PC-3 (cell line): ENCODE measurements at regions not wholly inside any gene's neighbourhood (a gene's known extent, or its start where the extent isn't known, plus 50 kb on each side); places are given as distances from the start of the nearest gene placed in this dataset.

ENCODE experiments used
- ATAC-seq: fragments of 200-7000 bp; cut with Tn5 transposase; 2 replicates; pipeline ENCODE4 v1.9.1; 2020; ENCODE audit warnings: mild to moderate bottlenecking, moderate library complexity
- BruUV-seq: library from RNA; stranded (reverse); fragments of 400-500 nt; replicated peaks from 2 replicates; lab custom pipeline; 2021; lab: Mats Ljungman, UMichigan
- CTCF ChIA-PET: fragments of 300-600 bp; sonication (Branson Sonifier 250); formaldehyde crosslinking; loops from one replicate; lab custom pipeline; 2022; ENCODE audit warnings: antibody characterized with exemption; lab: Charles Lee
- POLR2A ChIA-PET: fragments of 300-600 bp; sonication (Branson Sonifier 250); formaldehyde crosslinking; loops from one replicate; lab custom pipeline; 2022; ENCODE audit warnings: antibody characterized with exemption; ENCODE audit not compliant: unreplicated experiment; lab: Charles Lee
- DNase-seq: peaks from one replicate; pipeline ENCODE4 v3.0.0-alpha.2; 2015
- H2AFZ ChIP-seq: fragments of 300-600 bp; sonication (generic); 2 replicates; pipeline ENCODE4 v1.6.0; 2016; ENCODE audit warnings: antibody characterized with exemption, low read length
- H3F3A ChIP-seq: fragments of 300-600 bp; sonication (generic); one replicate; pipeline ENCODE4 v1.6.0; 2017; ENCODE audit warnings: antibody characterized with exemption, low read length, control low read depth, mild to moderate bottlenecking; ENCODE audit not compliant: unreplicated experiment
- H3K27ac ChIP-seq: fragments of 300-600 bp; sonication (generic); 2 replicates; pipeline ENCODE4 v1.5.1; 2016; ENCODE audit warnings: mild to moderate bottlenecking, low read length
- H3K27me3 ChIP-seq: fragments of 300-600 bp; sonication (generic); 2 replicates; pipeline ENCODE4 v1.6.1; 2016; ENCODE audit warnings: low read length, mixed read lengths
- H3K36me3 ChIP-seq: fragments of 300-600 bp; sonication (generic); 2 replicates; pipeline ENCODE4 v1.6.1; 2016; ENCODE audit warnings: low read depth, mixed run types, low read length, mixed read lengths
- H3K4me1 ChIP-seq: fragments of 300-600 bp; sonication (generic); 2 replicates; pipeline ENCODE4 v1.5.1; 2016; ENCODE audit warnings: low read length; ENCODE audit not compliant: insufficient read depth
- H3K4me2 ChIP-seq: fragments of 300-600 bp; sonication (generic); 2 replicates; pipeline ENCODE4 v1.6.0; 2016; ENCODE audit warnings: low read length
- H3K4me3 ChIP-seq: fragments of 300-600 bp; sonication (generic); 2 replicates; pipeline ENCODE4 v1.5.1; 2016; ENCODE audit warnings: mild to moderate bottlenecking, low read length, mixed read lengths
- H3K79me2 ChIP-seq: fragments of 300-600 bp; sonication (generic); 2 replicates; pipeline ENCODE4 v1.6.1; 2017; ENCODE audit warnings: low read length, mixed read lengths
- H3K9ac ChIP-seq: fragments of 300-600 bp; sonication (generic); 2 replicates; pipeline ENCODE4 v1.6.0; 2016; ENCODE audit warnings: mild to moderate bottlenecking, low read length
- H3K9me2 ChIP-seq: fragments of 300-600 bp; sonication (generic); replicated peaks from 2 replicates; pipeline ENCODE4 v1.6.1; 2016; ENCODE audit warnings: mixed run types, low read length, mixed read lengths
- H3K9me3 ChIP-seq: fragments of 300-600 bp; sonication (generic); 2 replicates; pipeline ENCODE4 v1.6.1; 2016; ENCODE audit warnings: low read length, mixed read lengths
- H4K20me1 ChIP-seq: fragments of 300-600 bp; sonication (generic); 2 replicates; pipeline ENCODE4 v1.6.1; 2016; ENCODE audit warnings: low read length, mixed read lengths
- CTCF ChIP-seq: fragments of 300-600 bp; sonication (generic); conservative IDR thresholded peaks from 2 replicates; pipeline ENCODE4 v1.5.1; 2017; ENCODE audit warnings: antibody characterized with exemption, low read depth, mild to moderate bottlenecking, low read length
- EZH2 ChIP-seq: fragments of 300-600 bp; sonication (generic); IDR thresholded peaks from one replicate; pipeline ENCODE4 v1.6.1; 2017; ENCODE audit warnings: antibody characterized with exemption, mild to moderate bottlenecking, low read length; ENCODE audit not compliant: unreplicated experiment
- EZH2phosphoT487 ChIP-seq: fragments of 300-600 bp; sonication (generic); IDR thresholded peaks from 2 replicates; pipeline ENCODE4 v1.6.1; 2018; ENCODE audit warnings: mild to moderate bottlenecking, antibody characterized with exemption, low read length, borderline replicate concordance
- intact Hi-C: fragments of 100-400 bp; cut with micrococcal nuclease; formaldehyde crosslinking; loops from 2 replicates; pipeline ENCODE4 v1.9.0; 2023

- ChIA-PET POLR2A (no interaction called here), CTCF (interaction anchor here (0.5 kb wide), 1 partner anchor 28 kb away, joined by 3 read pairs; no protein-coding TSS in a partner anchor)
Observed at GRCh38 chr5:164332349-164333196, 827.2 kb downstream of the MAT2B start.

GRCh38 chr5:164335837-164336236, 830.4 kb downstream of the MAT2B start:
- H3K27ac ChIP-seq, result no peak overlapping the region
- BruUV-seq, result no TSS peak
- intact Hi-C loops, result no loop called here

More at GRCh38 chr5:164332349-164333196, 827.2 kb downstream of the MAT2B start:
- Histone ChIP-seq H3K36me3 (no peaks in the 10 kb centered on the region), H3K9me3 (0 out of 2 replicates have a peak, but pooled peaks cover 6% of the 10 kb centered on the region), H3K27ac (no peak overlapping the region), H3K4me1 (no peaks in the 10 kb centered on the region), H2AFZ (no peak overlapping the region), H4K20me1 (no peaks in the 10 kb centered on the region), H3F3A (no peaks in the 10 kb centered on the region), H3K4me3 (no peak overlapping the region), H3K79me2 (no peaks in the 10 kb centered on the region), H3K27me3 (no peaks in the 10 kb centered on the region), H3K9ac (no peak overlapping the region), H3K4me2 (no peak overlapping the region), H3K9me2 (no peaks in the 10 kb centered on the region)
- intact Hi-C loops, result no loop called here
- DNase-seq (no peak), ATAC-seq (no peak)
- BruUV-seq, result no TSS peak
- TF ChIP-seq EZH2 (no peak), CTCF (no peak), EZH2phosphoT487 (no peak)

More at GRCh38 chr5:164335837-164336236, 830.4 kb downstream of the MAT2B start:
- TF ChIP-seq CTCF, result no peak
- TF ChIP-seq EZH2, result no peak
- Histone ChIP-seq H3K4me2 (no peak overlapping the region), H3K9ac (no peak overlapping the region), H3K36me3 (no peaks in the 10 kb centered on the region), H3K9me3 (0 out of 2 replicates have a peak, but pooled peaks cover 6% of the 10 kb centered on the region), H3K9me2 (no peaks in the 10 kb centered on the region), H3K4me1 (no peaks in the 10 kb centered on the region), H3K27me3 (no peaks in the 10 kb centered on the region), H4K20me1 (no peaks in the 10 kb centered on the region), H3K4me3 (no peak overlapping the region), H3K79me2 (no peaks in the 10 kb centered on the region), H3F3A (no peaks in the 10 kb centered on the region), H2AFZ (no peak overlapping the region)
- DNase-seq (peak; percentile 60), ATAC-seq (peak; percentile 73)
- POLR2A ChIA-PET, result no interaction called here
- CTCF ChIA-PET, result no interaction called here
